KMS-11 (cell line): ENCODE measurements at regions not wholly inside any gene's neighbourhood (a gene's known extent, or its start where the extent isn't known, plus 50 kb on each side); places are given as distances from the start of the nearest gene placed in this dataset.

Source experiments
- H2AFZ ChIP-seq: fragments of 200-600 bp; sonication (generic); 2 replicates; pipeline ENCODE4 v1.6.1; 2016; ENCODE audit warnings: antibody characterized with exemption, mixed run types, low read depth
- H3K27ac ChIP-seq: fragments of 200-600 bp; sonication (generic); 2 replicates; pipeline ENCODE4 v1.6.1; 2016; ENCODE audit warnings: mild to moderate bottlenecking, mixed run types
- H3K27me3 ChIP-seq: fragments of 200-600 bp; sonication (generic); 2 replicates; pipeline ENCODE4 v1.6.1; 2017; ENCODE audit warnings: mild to moderate bottlenecking, low read depth, mixed run types, moderate library complexity; ENCODE audit not compliant: insufficient read depth
- H3K36me3 ChIP-seq: fragments of 200-600 bp; sonication (generic); 2 replicates; pipeline ENCODE4 v1.6.1; 2017; ENCODE audit warnings: mild to moderate bottlenecking, mixed run types; ENCODE audit not compliant: insufficient read depth
- H3K4me1 ChIP-seq: fragments of 200-600 bp; sonication (generic); 2 replicates; pipeline ENCODE4 v1.6.1; 2016; ENCODE audit warnings: mild to moderate bottlenecking, low read depth, mixed run types; ENCODE audit not compliant: poor library complexity, severe bottlenecking
- H3K4me2 ChIP-seq: fragments of 200-600 bp; sonication (generic); 2 replicates; pipeline ENCODE4 v1.7.0; 2016; ENCODE audit warnings: mild to moderate bottlenecking, mixed run types
- H3K4me3 ChIP-seq: fragments of 200-600 bp; sonication (generic); IDR thresholded peaks from 2 replicates; pipeline ENCODE4 v1.6.1; 2017; ENCODE audit warnings: low read depth, low read length, mixed read lengths; ENCODE audit not compliant: insufficient read depth
- H3K79me2 ChIP-seq: fragments of 200-600 bp; sonication (generic); 2 replicates; pipeline ENCODE4 v1.6.1; 2016; ENCODE audit warnings: low read depth, mixed run types; ENCODE audit not compliant: insufficient read depth
- H3K9ac ChIP-seq: fragments of 200-600 bp; sonication (generic); 2 replicates; pipeline ENCODE4 v1.6.1; 2016; ENCODE audit warnings: mild to moderate bottlenecking, mixed run types
- H4K20me1 ChIP-seq: fragments of 200-600 bp; sonication (generic); 2 replicates; pipeline ENCODE4 v1.6.1; 2016; ENCODE audit warnings: mild to moderate bottlenecking, mixed run types; ENCODE audit not compliant: insufficient read depth
- TF ChIP-seq, protein P1 (sequence below): fragments of 200-600 bp; sonication (generic); conservative IDR thresholded peaks from 2 replicates; pipeline ENCODE4 v1.6.1; 2017; ENCODE audit warnings: low read depth, mild to moderate bottlenecking, antibody characterized with exemption, low read length, moderate library complexity, mixed read lengths

DNA sequence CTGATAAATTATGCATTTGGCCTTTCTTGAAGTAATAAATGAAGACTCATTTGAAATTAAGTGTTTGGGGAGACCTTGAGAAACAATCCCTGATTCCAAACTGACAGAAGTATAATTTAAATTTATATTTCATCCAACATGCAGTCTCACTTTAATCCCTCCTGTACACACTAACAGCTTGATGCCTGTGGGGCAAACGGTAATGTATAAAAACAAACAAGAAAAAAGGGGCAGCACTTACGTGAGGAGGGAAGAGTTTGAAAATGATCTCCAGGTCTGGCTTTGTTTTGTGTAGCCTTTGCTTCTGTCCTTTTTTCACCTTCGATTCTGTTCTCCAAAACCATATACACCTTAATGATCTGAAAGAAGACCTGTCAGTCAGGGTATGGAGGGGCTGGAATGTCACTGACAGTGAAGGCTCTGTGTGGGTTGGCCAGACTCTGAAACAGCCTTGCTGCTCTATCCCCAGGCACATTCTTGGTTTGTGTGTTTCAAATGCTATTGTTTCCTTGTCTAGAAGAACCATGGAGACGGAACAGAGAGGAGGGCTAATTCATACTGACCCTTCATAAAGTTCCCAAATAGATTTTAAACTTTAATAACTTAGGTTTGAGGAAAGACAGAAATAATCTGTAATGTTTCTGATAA lies 338.2 kb upstream of the WWC1 start:
- Histone ChIP-seq H3K9ac (no peak overlapping the region), H4K20me1 (no peaks in the 10 kb centered on the region), H3K36me3 (no peaks in the 10 kb centered on the region), H3K27ac (no peak overlapping the region), H3K4me3 (no peak overlapping the region), H3K27me3 (no peaks in the 10 kb centered on the region), H3K4me2 (no peak overlapping the region), H3K79me2 (no peaks in the 10 kb centered on the region), H2AFZ (no peak overlapping the region), H3K4me1 (peaks cover 7% of the 10 kb centered on the region)
- TF ChIP-seq, protein P1, sequence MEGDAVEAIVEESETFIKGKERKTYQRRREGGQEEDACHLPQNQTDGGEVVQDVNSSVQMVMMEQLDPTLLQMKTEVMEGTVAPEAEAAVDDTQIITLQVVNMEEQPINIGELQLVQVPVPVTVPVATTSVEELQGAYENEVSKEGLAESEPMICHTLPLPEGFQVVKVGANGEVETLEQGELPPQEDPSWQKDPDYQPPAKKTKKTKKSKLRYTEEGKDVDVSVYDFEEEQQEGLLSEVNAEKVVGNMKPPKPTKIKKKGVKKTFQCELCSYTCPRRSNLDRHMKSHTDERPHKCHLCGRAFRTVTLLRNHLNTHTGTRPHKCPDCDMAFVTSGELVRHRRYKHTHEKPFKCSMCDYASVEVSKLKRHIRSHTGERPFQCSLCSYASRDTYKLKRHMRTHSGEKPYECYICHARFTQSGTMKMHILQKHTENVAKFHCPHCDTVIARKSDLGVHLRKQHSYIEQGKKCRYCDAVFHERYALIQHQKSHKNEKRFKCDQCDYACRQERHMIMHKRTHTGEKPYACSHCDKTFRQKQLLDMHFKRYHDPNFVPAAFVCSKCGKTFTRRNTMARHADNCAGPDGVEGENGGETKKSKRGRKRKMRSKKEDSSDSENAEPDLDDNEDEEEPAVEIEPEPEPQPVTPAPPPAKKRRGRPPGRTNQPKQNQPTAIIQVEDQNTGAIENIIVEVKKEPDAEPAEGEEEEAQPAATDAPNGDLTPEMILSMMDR = no peak

DNA sequence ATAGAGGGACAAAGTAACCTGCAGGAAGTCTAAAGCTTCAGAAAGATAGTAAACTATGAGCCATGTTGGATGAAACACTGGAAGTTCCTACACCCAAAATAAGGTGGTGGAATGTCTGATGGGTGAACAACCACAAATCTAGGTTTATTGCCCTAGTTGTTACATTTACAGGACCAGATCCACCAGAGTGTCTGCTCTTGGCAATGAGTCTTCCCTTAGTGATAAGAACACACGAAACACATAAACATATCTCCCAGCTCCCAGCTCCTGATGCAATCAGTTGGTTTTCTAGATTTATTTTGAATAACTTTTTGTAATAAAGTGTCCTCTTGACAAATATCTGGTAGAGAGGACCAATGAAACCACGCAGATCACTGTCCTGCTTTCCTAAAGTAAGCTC lies 329.7 kb upstream of the WWC1 start:
- Histone ChIP-seq H3K27me3 (no peaks in the 10 kb centered on the region), H3K79me2 (no peaks in the 10 kb centered on the region), H3K36me3 (no peaks in the 10 kb centered on the region), H3K4me2 (no peak overlapping the region), H3K4me1 (no peaks in the 10 kb centered on the region), H3K27ac (no peak overlapping the region), H4K20me1 (no peaks in the 10 kb centered on the region), H3K9ac (no peak overlapping the region), H3K4me3 (no peak overlapping the region), H2AFZ (no peak overlapping the region)
- TF ChIP-seq, protein P1 = no peak

DNA sequence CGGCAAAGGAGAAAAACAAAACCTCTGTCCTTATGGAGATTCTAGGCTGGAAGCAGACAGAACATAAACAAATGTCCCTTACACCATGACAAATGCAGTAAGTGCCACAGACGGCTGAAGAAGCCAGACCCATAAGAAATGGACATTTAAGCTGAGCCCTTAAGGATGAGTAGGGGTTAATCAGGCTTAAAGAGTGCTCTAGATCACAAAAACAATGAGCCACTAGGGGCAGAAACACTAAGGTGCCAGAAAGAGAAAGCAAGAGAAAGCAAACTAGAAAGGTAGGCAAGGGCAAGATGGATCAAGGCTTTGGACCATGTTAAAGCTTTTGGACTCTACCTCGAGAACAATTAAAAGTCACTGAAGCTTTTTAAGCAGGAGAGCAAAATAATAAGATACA lies 326.9 kb upstream of the WWC1 start:
- TF ChIP-seq, protein P1 = no peak
- H4K20me1 ChIP-seq = no peaks in the 10 kb centered on the region
- no peak overlapping the region for H2AFZ ChIP-seq
- no peak overlapping the region for H3K27ac ChIP-seq
- no peak overlapping the region for H3K9ac ChIP-seq
- H3K27me3 ChIP-seq = no peaks in the 10 kb centered on the region
- H3K79me2 ChIP-seq = no peaks in the 10 kb centered on the region
- no peak overlapping the region for H3K4me3 ChIP-seq
- H3K4me2 ChIP-seq = no peak overlapping the region
- no peaks in the 10 kb centered on the region for H3K36me3 ChIP-seq
- H3K4me1 ChIP-seq = no peaks in the 10 kb centered on the region

DNA sequence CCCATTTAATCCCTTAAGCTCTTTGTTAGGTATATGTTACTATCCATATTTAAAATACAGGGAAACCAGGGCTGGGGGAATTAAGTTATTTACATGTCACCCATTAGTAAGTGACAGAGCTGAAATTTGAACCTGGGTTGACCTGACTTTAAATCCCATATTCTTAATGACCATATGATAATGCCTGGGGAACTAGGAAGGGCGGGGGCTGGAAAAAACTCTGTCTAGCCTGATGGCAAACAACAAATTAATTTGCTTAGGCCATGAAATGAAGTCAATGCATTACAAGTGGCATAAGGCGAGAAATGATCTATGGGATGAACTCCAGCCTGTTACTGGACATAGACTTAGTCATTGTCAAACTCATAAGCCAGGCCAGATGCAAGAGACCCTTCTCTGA lies 325.7 kb upstream of the WWC1 start:
- Histone ChIP-seq H4K20me1 (no peaks in the 10 kb centered on the region), H3K4me3 (no peak overlapping the region), H3K4me1 (no peaks in the 10 kb centered on the region), H2AFZ (no peak overlapping the region), H3K36me3 (no peaks in the 10 kb centered on the region), H3K27me3 (no peaks in the 10 kb centered on the region), H3K9ac (no peak overlapping the region), H3K27ac (no peak overlapping the region), H3K79me2 (no peaks in the 10 kb centered on the region), H3K4me2 (no peak overlapping the region)
- TF ChIP-seq, protein P1 = no peak
